K562 (cell line): ENCODE measurements at regions not wholly inside any gene's neighbourhood (a gene's known extent, or its start where the extent isn't known, plus 50 kb on each side); places are given as distances from the start of the nearest gene placed in this dataset.

Source experiments
- NFYB ChIP-seq: IDR thresholded peaks from 2 replicates; pipeline ENCODE4 v1.6.1; 2011; ENCODE audit warnings: mild to moderate bottlenecking, moderate library complexity; ENCODE audit not compliant: insufficient read length; ENCODE audit errors: extremely low read depth
- NUFIP1 ChIP-seq: fragments of 450-650 bp; IDR thresholded peaks from 2 replicates; pipeline ENCODE4 v1.6.1; 2018; ENCODE audit not compliant: partially characterized antibody
- STAT5B ChIP-seq: fragments of 250-450 bp; sonication (Bioruptor Pico); IDR thresholded peaks from 2 replicates; pipeline ENCODE4 v1.8.0; 2021; ENCODE audit warnings: mild to moderate bottlenecking, inconsistent platforms
- TF ChIP-seq, protein P1 (sequence below), 2 experiments: IDR thresholded peaks; 2 replicates each; pipeline ENCODE4 v1.6.1; 2011; ENCODE audit warnings: borderline replicate concordance in 1 of 2, control low read depth in 1 of 2, low read depth in 1 of 2, low read length in 1 of 2, mild to moderate bottlenecking in 1 of 2, mixed read lengths in 1 of 2, moderate library complexity in 1 of 2; ENCODE audit not compliant: insufficient read depth in 1 of 2, insufficient read length in 1 of 2, poor library complexity in 1 of 2, severe bottlenecking in 1 of 2; ENCODE audit errors: extremely low read depth in 1 of 2
- TF ChIP-seq, protein P2 (sequence below): fragments of 450-650 bp; formaldehyde crosslinking; IDR thresholded peaks from 2 replicates; pipeline ENCODE4 v1.4.0; 2020; ENCODE audit warnings: mild to moderate bottlenecking, moderate library complexity

DNA sequence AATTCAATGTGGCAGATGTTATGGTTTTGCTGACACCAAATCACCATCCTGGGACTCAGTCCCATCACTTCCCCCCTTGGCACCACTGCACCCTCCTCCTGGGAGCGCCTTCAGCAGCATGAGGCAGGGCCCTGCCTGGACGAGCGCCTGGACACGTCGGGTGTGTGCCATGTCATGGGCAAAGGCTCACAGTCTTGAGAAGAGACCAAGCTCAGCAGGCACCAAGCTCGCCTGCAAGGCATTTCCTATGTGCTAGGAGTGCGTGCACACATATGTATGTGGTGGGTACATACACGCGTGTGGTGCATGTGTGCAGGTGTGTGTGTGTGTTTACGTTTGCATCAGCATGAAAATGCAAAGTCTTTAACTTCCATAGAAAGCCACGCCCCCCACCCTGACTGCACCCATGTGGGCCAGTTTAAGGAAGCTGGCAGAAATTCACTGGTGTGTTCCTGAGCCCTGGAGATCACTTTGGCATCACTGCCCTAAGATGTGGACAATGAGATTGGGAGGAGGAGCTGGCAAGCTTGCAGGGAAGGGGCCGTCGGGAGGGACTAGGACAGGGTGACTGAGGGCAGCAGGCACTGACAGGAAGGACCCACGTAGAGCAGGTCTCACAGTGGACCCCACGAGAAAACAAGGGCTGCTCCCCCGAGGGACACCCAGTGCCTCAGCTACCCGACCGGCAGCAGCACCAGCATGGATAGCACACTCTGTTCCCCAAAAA is 169.9 kb upstream of the PPP2R2D start:
- TF ChIP-seq, protein P1, sequence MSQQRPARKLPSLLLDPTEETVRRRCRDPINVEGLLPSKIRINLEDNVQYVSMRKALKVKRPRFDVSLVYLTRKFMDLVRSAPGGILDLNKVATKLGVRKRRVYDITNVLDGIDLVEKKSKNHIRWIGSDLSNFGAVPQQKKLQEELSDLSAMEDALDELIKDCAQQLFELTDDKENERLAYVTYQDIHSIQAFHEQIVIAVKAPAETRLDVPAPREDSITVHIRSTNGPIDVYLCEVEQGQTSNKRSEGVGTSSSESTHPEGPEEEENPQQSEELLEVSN (IDR thresholded peaks at IDR 0.05; ENCODE audit: borderline replicate concordance in 1 of 2, extremely low read depth in 1 of 2, insufficient read depth in 1 of 2, insufficient read length in 1 of 2, low read depth in 1 of 2, low read length in 1 of 2, poor library complexity in 1 of 2, severe bottlenecking in 1 of 2): no peak
- TF ChIP-seq STAT5B (CRISPR knock-in tag) (no peak), NFYB (no peak), NUFIP1 (no peak)
- TF ChIP-seq, protein P2, sequence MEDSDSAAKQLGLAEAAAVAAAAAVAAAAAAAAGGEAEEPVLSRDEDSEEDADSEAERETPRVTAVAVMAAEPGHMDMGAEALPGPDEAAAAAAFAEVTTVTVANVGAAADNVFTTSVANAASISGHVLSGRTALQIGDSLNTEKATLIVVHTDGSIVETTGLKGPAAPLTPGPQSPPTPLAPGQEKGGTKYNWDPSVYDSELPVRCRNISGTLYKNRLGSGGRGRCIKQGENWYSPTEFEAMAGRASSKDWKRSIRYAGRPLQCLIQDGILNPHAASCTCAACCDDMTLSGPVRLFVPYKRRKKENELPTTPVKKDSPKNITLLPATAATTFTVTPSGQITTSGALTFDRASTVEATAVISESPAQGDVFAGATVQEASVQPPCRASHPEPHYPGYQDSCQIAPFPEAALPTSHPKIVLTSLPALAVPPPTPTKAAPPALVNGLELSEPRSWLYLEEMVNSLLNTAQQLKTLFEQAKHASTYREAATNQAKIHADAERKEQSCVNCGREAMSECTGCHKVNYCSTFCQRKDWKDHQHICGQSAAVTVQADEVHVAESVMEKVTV (CRISPR knock-in tag): no peak
